ENCODE measurements at regions not wholly inside any gene's neighbourhood (a gene's known extent, or its start where the extent isn't known, plus 50 kb on each side); places are given as distances from the start of the nearest gene placed in this dataset.

DNA sequence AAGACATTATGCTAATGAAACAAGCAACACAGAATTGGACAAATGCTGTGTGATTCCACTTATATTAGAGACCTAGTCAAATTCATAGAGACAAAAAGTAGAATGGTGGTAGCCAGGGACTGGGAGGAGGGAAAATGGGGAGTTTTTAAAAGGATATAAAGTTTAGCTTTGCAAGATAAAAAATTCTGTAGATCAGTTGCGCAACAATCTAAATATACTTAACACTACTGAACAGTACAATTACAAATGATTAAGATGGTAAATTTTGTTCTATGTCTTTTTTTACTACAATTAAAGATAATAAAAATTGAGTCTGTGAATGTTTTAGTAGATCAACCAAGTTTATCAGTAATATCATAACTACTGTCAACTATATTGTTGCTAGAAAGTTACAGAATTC, 340.1 kb upstream of the PDZRN3 start:
- Mint-ChIP-seq H3K4me1 (ENCODE audit: low read depth) (no peaks in the 10 kb centered on the region), H3K27me3 (ENCODE audit: low read depth) (no peaks in the 10 kb centered on the region)

DNA sequence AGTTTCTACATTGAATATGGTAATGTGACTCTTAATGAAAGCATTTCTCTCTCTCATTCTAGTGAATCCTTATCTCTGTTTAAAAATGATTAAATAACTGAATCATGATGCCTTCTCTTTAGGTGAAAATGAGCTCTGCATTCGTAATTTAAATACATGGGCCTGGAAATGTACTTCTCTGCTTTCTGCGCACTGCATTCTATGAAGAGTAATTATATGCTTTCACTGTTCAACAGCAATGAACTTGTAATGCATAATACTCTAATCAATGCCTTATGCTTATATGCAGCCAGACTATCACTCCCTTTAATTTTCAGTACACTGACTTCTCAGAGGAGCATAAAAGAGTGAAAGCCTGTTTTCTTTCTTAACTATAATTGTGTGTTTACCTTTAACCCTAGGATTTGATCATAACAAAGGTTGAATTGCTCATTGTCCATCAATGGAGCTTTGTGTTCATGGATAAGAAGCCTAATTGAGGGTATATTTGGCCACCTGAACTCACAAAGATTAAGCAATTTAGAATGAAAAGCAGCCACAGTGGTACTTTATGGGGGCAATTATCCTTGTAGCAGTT, 330.8 kb upstream of the PDZRN3 start:
- Mint-ChIP-seq H3K27ac (no peak overlapping the region), H3K4me3 (no peak overlapping the region), H3K4me1 (ENCODE audit: low read depth) (no peaks in the 10 kb centered on the region), H3K36me3 (ENCODE audit: low read depth) (no peaks in the 10 kb centered on the region), H3K27me3 (ENCODE audit: low read depth) (no peaks in the 10 kb centered on the region), H3K9me3 (peaks cover 19% of the 10 kb centered on the region)
- no peak for DNase-seq (ENCODE audit: low spot score)

More for the DNA sequence above, 340.1 kb upstream of the PDZRN3 start:
- Mint-ChIP-seq H3K9me3 (peaks cover 39% of the 10 kb centered on the region), H3K4me3 (no peak overlapping the region), H3K27ac (no peak overlapping the region), H3K36me3 (ENCODE audit: low read depth) (no peaks in the 10 kb centered on the region)
- DNase-seq (ENCODE audit: low spot score), result no peak

DNA sequence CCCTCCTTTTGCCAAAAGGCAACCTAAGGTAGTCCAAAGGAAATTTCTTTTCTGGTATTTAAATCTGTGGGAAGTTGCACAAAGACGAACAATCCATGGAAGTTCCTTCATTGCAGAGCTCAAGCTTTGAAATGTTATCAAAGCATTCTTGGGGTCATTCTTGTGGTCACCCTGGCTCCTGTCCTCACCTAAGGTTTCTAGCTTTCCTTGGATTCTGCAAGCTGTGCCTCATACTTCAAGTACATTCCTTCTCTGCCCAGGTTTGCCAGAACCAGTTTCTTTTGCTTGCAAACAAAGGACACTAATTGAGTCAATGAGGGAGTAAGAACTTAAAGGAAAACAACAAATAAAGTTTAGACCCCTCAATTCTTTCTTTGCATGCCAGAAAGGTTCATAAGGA, 329.8 kb upstream of the PDZRN3 start:
- no peak for DNase-seq (ENCODE audit: low spot score)
- Mint-ChIP-seq H3K36me3 (ENCODE audit: low read depth) (no peaks in the 10 kb centered on the region), H3K4me3 (no peak overlapping the region), H3K9me3 (peaks cover 15% of the 10 kb centered on the region), H3K4me1 (ENCODE audit: low read depth) (no peaks in the 10 kb centered on the region), H3K27ac (no peak overlapping the region), H3K27me3 (ENCODE audit: low read depth) (no peaks in the 10 kb centered on the region)

DNA sequence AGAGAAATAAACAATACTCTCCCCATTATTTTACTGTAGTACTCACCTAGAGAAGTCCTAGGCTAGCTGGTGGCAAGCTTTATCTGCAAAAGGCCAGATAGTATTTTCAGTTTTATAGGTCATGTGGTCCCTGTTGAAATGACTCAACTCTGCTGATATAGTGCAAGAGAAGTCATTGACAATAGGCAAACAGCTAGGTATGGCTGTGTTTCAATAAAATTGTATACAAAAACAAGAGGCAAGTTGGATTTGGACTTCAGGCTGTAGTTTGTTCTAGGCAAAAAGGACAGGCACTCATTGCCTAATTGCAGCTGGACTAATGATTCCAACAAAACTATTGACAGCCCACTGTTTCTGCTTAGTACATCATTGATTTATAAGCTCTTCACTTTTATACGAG, 328.0 kb upstream of the PDZRN3 start:
- H3K27ac Mint-ChIP-seq, result no peak overlapping the region
- H3K27me3 Mint-ChIP-seq (ENCODE audit: low read depth), result no peaks in the 10 kb centered on the region
- no peaks in the 10 kb centered on the region for H3K4me1 Mint-ChIP-seq (ENCODE audit: low read depth)
- DNase-seq (ENCODE audit: low spot score), result no peak
- H3K9me3 Mint-ChIP-seq, result peaks cover 7% of the 10 kb centered on the region
- no peaks in the 10 kb centered on the region for H3K36me3 Mint-ChIP-seq (ENCODE audit: low read depth)
- no peak overlapping the region for H3K4me3 Mint-ChIP-seq

DNA sequence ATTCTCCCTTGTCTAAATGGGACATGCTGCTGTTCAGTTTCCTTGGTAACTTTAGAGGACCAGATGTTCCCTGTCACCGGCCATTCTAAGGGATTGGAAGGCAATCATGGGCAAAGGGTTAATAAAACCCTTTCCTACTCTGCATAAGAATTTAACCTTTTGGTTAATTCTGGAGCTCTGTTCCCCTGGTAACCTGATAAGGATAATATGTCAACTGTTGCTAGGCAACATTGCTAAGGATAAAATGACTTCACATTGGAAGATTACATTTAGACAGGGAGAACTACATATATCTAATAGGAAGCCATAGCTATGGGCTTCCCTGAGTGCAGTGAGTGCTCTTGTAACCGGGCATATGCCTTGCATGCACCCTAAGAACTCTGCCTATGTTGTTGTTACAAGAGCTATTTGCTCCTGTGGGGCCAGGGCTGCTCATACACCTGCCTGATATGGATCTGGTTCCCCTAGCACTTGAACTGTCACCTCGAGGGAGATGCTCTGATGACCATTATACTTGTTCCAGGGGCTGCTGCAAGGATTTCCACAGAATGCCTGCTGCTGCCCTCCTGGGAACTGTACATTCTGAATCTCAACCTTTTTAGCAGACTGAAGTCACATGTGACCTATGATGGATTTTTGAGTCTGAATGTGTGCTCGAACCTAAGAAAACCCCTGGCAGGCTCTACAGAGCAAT, 326.3 kb upstream of the PDZRN3 start:
- Mint-ChIP-seq H3K27ac (no peak overlapping the region), H3K9me3 (peaks cover 11% of the 10 kb centered on the region), H3K4me3 (no peak overlapping the region), H3K4me1 (ENCODE audit: low read depth) (no peaks in the 10 kb centered on the region), H3K36me3 (ENCODE audit: low read depth) (no peaks in the 10 kb centered on the region), H3K27me3 (ENCODE audit: low read depth) (no peaks in the 10 kb centered on the region)
- DNase-seq (ENCODE audit: low spot score), result no peak

DNA sequence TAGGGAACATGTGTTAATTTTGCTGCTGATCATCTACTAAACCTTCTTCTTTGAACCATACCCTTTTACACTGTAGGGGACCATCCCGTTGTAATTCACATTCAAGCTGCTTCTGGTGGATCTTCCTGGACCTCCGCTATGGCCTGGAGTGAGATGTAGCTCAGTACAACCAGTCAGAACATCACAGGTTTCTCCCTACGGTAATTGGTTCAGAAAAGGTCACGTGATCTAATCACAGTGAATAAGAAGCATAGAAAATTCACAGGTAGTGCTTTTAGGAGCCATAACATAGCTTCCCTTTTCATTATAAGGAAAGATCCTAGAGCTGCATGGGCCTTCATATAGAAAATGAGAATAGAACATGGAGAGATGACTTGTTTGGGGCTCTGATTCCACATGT, 320.8 kb upstream of the PDZRN3 start:
- H3K9me3 Mint-ChIP-seq, result peaks cover 9% of the 10 kb centered on the region
- no peak overlapping the region for H3K27ac Mint-ChIP-seq
- H3K27me3 Mint-ChIP-seq (ENCODE audit: low read depth), result no peaks in the 10 kb centered on the region
- H3K4me3 Mint-ChIP-seq, result no peak overlapping the region
- H3K36me3 Mint-ChIP-seq (ENCODE audit: low read depth), result no peaks in the 10 kb centered on the region
- no peaks in the 10 kb centered on the region for H3K4me1 Mint-ChIP-seq (ENCODE audit: low read depth)
- DNase-seq (ENCODE audit: low spot score), result no peak

DNA sequence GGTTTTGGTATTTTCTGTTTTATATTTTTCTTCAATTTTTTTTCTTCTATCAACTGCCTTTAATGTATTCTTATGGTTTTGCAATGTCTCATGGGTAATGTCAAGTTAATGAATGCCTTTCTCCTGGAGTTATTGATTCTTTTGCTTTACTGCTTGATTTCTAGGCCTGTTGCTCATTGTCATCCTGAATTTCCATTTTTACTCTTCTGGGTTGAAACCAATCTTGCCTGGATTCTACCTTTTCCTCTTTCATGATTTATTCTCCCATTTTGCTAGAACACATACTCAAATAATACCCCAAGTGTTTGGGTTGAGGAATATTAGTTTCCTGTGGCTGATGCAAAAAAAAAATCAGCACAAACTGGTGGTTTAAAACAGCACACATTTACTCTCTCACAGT, 315.2 kb upstream of the PDZRN3 start:
- Mint-ChIP-seq H3K36me3 (ENCODE audit: low read depth) (no peaks in the 10 kb centered on the region), H3K27ac (no peak overlapping the region), H3K9me3 (peaks cover 16% of the 10 kb centered on the region), H3K27me3 (ENCODE audit: low read depth) (no peaks in the 10 kb centered on the region), H3K4me3 (no peak overlapping the region), H3K4me1 (ENCODE audit: low read depth) (no peaks in the 10 kb centered on the region)
- no peak for DNase-seq (ENCODE audit: low spot score)

DNA sequence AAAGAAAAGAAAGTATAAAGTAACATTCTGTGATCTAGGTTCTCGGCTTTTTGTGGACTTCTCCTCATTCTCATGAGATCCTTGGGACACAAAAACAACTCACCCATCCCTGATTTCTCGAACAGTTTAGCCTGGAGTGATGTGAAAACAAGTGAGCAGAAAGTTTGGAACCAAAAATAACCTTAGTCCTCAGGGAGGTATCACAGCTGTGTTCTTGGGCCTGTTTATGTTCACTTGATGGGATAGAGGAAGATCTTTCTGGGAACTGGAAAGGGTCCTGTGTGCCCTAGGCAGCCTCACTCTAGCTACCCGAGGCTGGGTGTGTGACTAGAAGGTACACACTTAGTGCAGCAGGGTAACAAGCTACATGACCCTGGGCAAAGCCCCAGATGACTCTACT, 308.8 kb upstream of the PDZRN3 start:
- Mint-ChIP-seq H3K9me3 (peaks cover 16% of the 10 kb centered on the region), H3K4me3 (no peak overlapping the region), H3K27me3 (ENCODE audit: low read depth) (no peaks in the 10 kb centered on the region), H3K36me3 (ENCODE audit: low read depth) (no peaks in the 10 kb centered on the region), H3K4me1 (ENCODE audit: low read depth) (no peaks in the 10 kb centered on the region), H3K27ac (no peak overlapping the region)
- DNase-seq (ENCODE audit: low spot score), result no peak

DNA sequence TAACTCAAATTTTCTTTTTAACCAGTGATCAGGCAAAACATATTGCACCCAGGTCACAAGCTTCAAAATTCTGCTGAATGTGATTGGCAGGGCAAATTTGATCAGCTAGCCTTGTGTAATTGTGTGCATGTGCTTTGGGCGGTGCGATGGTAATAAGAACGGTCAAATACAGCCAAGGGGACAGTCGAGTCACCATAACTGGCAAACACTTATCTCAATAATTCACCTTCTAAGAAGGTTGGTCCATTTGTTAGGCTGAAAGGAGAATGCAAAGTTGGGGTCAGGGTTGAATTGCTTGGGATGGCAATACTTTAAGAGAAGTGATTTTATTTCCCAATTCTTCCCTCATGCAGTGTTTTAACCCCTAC, 302.4 kb upstream of the PDZRN3 start:
- H3K36me3 Mint-ChIP-seq (ENCODE audit: low read depth), result no peaks in the 10 kb centered on the region
- H3K4me3 Mint-ChIP-seq, result no peak overlapping the region
- peaks cover 17% of the 10 kb centered on the region for H3K9me3 Mint-ChIP-seq
- H3K27me3 Mint-ChIP-seq (ENCODE audit: low read depth), result no peaks in the 10 kb centered on the region
- no peak for DNase-seq (ENCODE audit: low spot score)
- H3K27ac Mint-ChIP-seq, result no peak overlapping the region
- no peaks in the 10 kb centered on the region for H3K4me1 Mint-ChIP-seq (ENCODE audit: low read depth)

DNA sequence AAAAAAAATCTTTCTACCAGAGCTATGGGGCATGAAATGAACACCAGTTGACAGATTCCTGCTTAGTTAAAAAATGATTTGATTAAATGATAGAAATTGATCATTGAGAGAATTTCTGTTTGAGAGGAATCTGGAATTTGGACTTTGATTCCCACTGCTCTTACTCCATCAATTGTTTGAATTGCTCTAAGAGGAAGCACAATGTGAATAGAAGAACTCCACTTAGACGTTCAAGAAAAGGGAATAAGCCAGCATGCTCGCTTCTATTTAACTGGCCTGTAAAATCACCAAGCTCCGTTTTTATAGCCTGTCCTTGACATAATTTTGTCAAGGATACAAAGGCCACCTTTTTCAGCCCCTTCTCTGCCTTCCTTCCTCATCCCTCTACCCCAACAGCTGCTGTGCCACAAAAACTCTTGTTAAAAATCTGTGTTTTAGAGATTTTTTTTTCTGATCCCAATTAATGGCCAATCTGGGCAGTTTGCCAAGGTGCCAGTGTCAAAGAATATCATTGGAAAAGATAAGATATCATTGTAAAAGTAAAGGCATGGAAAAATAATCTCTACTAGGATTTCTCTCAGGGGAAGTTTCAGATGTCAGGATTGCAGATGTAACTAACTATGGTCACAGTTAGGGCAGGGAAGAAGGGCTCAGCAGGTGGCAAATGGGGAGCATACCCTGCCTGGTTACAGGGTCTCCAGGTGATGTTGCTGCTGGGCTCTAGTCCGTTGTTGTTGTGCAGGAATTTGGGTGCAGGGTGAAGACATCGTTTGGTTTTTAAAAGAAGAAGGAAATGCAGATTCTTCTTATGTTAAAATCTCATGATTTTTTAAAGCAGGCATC, 301.8 kb upstream of the PDZRN3 start:
- Mint-ChIP-seq H3K9me3 (peaks cover 15% of the 10 kb centered on the region), H3K27ac (no peak overlapping the region), H3K36me3 (ENCODE audit: low read depth) (no peaks in the 10 kb centered on the region), H3K4me3 (no peak overlapping the region), H3K4me1 (ENCODE audit: low read depth) (no peaks in the 10 kb centered on the region), H3K27me3 (ENCODE audit: low read depth) (no peaks in the 10 kb centered on the region)
- DNase-seq (ENCODE audit: low spot score), result no peak

DNA sequence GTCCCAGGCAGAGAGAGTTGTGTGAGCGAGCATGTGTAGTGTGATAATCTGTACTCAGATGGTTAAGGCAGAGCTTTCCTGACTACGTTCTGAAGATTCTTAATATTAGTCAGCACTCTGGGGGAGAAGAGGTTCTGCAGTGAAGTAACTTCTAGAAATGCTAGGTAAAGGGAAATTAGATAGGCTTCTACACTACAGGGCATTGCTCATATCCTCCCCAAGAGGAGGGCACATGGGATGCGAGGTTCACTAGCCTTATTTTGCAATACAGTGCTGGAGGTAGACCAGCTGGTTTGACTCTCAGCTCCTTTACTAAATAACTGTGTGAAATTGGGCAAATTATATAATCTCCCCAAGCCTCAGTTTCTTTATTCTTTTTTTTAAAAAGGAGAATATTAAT, 300.3 kb upstream of the PDZRN3 start:
- no peaks in the 10 kb centered on the region for H3K36me3 Mint-ChIP-seq (ENCODE audit: low read depth)
- DNase-seq (ENCODE audit: low spot score), result no peak
- no peak overlapping the region for H3K4me3 Mint-ChIP-seq
- H3K27me3 Mint-ChIP-seq (ENCODE audit: low read depth), result no peaks in the 10 kb centered on the region
- H3K9me3 Mint-ChIP-seq, result peaks cover 15% of the 10 kb centered on the region
- no peak overlapping the region for H3K27ac Mint-ChIP-seq
- no peaks in the 10 kb centered on the region for H3K4me1 Mint-ChIP-seq (ENCODE audit: low read depth)

DNA sequence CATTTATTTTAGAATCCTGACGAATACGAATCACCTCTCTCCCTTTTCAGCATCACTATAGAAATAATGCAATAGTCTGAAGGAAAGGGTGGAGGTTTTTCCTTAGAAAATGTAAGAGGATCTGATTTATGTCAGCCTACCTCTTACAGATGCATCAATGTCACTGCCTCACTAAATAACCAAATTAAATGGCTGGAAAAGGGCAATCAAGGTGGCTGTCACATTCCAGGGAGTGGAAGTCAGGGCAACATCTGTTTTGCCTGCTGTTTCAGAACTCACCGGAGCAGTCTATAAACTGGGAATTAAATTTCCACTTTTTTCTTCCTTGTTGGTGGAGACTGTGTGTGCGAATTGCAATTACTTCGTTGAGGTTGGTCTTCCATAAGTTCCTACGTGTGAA, 299.3 kb upstream of the PDZRN3 start:
- Mint-ChIP-seq H3K27me3 (ENCODE audit: low read depth) (no peaks in the 10 kb centered on the region), H3K9me3 (peaks cover 15% of the 10 kb centered on the region), H3K4me3 (no peak overlapping the region), H3K36me3 (ENCODE audit: low read depth) (no peaks in the 10 kb centered on the region), H3K27ac (no peak overlapping the region), H3K4me1 (ENCODE audit: low read depth) (no peaks in the 10 kb centered on the region)
- DNase-seq (ENCODE audit: low spot score), result no peak

DNA sequence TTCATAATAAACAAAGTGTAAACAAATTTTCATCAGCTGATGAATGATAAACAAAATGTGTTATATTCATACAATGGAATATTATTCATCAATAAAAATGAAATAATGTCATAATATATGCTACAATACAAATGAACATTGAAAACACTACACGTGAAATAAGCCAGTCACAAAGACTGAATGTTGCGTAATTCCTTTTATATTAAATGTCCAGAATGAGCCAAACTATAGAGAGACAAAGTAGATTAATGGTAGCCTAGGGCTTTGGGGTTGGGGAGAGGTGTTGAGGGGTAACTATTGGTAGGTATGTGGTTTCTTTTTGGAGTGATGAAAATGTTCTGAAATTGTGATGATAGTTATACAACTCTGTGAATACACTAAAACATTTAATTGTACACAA, 292.9 kb upstream of the PDZRN3 start:
- H3K9me3 Mint-ChIP-seq, result peaks cover 9% of the 10 kb centered on the region
- H3K4me3 Mint-ChIP-seq, result no peak overlapping the region
- no peaks in the 10 kb centered on the region for H3K4me1 Mint-ChIP-seq (ENCODE audit: low read depth)
- no peak overlapping the region for H3K27ac Mint-ChIP-seq
- H3K36me3 Mint-ChIP-seq (ENCODE audit: low read depth), result no peaks in the 10 kb centered on the region
- no peak for DNase-seq (ENCODE audit: low spot score)
- H3K27me3 Mint-ChIP-seq (ENCODE audit: low read depth), result no peaks in the 10 kb centered on the region

DNA sequence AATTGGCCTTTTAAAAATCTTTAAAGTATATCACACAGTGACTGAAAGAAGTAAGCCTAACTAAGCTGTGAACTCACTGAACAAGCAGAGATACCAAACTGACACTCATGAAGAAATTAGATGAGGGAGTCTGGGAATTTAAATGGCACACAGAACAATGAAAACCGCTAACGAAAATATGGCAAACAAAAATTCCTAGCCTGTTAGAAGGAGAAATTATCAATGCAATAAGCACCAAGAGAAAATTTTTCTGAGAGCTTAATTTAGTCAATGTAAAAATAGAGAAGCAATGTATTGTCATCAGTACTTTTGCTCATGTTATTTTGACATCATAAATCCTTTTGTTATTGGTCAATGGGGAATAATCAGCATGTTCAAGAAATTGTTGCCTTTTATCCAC, 291.1 kb upstream of the PDZRN3 start:
- Mint-ChIP-seq H3K9me3 (peaks cover 6% of the 10 kb centered on the region), H3K27me3 (ENCODE audit: low read depth) (no peaks in the 10 kb centered on the region), H3K4me3 (no peak overlapping the region), H3K4me1 (ENCODE audit: low read depth) (no peaks in the 10 kb centered on the region), H3K36me3 (ENCODE audit: low read depth) (no peaks in the 10 kb centered on the region), H3K27ac (no peak overlapping the region)
- DNase-seq (ENCODE audit: low spot score), result no peak

All from T-helper 2 cell treated with Interferon-gamma antibody and Interleukin-4, amounts not matched to agents 5 μg/mL and 100 μg/mL, for 36 hours (primary cell).